SK-N-SH treated with all-trans-retinoic acid at 6 μM for 48 hours (cell line): ENCODE measurements at regions not wholly inside any gene's neighbourhood (a gene's known extent, or its start where the extent isn't known, plus 50 kb on each side); places are given as distances from the start of the nearest gene placed in this dataset.

Experiments used
- PPARA ChIP-seq: fragments of 250-450 bp; sonication (Bioruptor Pico); IDR thresholded peaks from 2 replicates; pipeline ENCODE4 v1.5.0; 2020; ENCODE audit warnings: mild to moderate bottlenecking, borderline replicate concordance
- RARB ChIP-seq: fragments of 250-450 bp; sonication (Bioruptor Pico); IDR thresholded peaks from 2 replicates; pipeline ENCODE4 v1.8.0; 2021; ENCODE audit warnings: mild to moderate bottlenecking, moderate library complexity
- SNAI2 ChIP-seq: fragments of 250-450 bp; sonication (Bioruptor Pico); IDR thresholded peaks from 2 replicates; pipeline ENCODE4 v1.5.0; 2020; ENCODE audit warnings: mild to moderate bottlenecking, moderate library complexity
- ZFP30 ChIP-seq: fragments of 450-650 bp; formaldehyde crosslinking; IDR thresholded peaks from 2 replicates; pipeline ENCODE4 v1.5.0; 2022; ENCODE audit warnings: mild to moderate bottlenecking, moderate library complexity
- ZNF565 ChIP-seq: fragments of 450-650 bp; formaldehyde crosslinking; conservative IDR thresholded peaks from 2 replicates; pipeline ENCODE4 v1.5.0; 2020; ENCODE audit warnings: low read depth, mild to moderate bottlenecking, moderate library complexity
- ZNF8 ChIP-seq: fragments of 450-650 bp; formaldehyde crosslinking; IDR thresholded peaks from 2 replicates; pipeline ENCODE4 v1.5.0; 2020; ENCODE audit warnings: mild to moderate bottlenecking, moderate library complexity
- TF ChIP-seq, protein P1 (sequence below): fragments of 250-450 bp; sonication (Bioruptor Pico); IDR thresholded peaks from 2 replicates; pipeline ENCODE4 v1.5.1; 2021; ENCODE audit warnings: mild to moderate bottlenecking, moderate library complexity
- TF ChIP-seq, protein P2 (sequence below): fragments of 250-450 bp; sonication (Bioruptor Pico); IDR thresholded peaks from 2 replicates; pipeline ENCODE4 v1.8.0; 2020; ENCODE audit warnings: mild to moderate bottlenecking, moderate library complexity, borderline replicate concordance
- TF ChIP-seq, protein P3 (sequence below): fragments of 250-450 bp; sonication (Bioruptor Pico); IDR thresholded peaks from 2 replicates; pipeline ENCODE4 v1.5.1; 2020; ENCODE audit warnings: low read depth, mild to moderate bottlenecking, moderate library complexity
- TF ChIP-seq, protein P4 (sequence below): fragments of 250-450 bp; sonication (Bioruptor Pico); IDR thresholded peaks from 2 replicates; pipeline ENCODE4 v1.5.0; 2020; ENCODE audit warnings: mild to moderate bottlenecking, moderate library complexity

DNA sequence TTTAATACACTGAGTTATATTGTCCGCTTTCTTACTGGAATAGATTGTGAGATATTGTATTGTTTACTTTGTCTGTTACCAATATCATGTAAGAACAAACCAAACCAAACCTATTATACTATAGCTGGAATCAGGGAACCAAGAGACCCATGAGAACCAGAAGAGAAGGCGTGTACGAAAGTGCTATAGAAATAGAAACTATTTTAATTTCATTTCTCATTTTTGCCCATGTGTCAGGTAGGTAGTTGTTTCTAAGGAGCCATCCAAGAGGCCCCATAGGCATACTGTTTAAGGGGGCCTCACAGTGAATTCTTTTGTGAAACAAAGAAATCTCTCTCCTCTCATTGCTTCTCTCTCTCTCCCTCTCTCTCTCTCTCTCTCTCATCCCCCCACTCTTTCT, 363.6 kb downstream of the RNF144A start:
- TF ChIP-seq SNAI2 (CRISPR knock-in tag) (no peak), ZNF565 (CRISPR knock-in tag) (no peak), PPARA (CRISPR knock-in tag) (no peak), ZFP30 (no peak), RARB (no peak), ZNF8 (no peak)
- TF ChIP-seq, protein P1, sequence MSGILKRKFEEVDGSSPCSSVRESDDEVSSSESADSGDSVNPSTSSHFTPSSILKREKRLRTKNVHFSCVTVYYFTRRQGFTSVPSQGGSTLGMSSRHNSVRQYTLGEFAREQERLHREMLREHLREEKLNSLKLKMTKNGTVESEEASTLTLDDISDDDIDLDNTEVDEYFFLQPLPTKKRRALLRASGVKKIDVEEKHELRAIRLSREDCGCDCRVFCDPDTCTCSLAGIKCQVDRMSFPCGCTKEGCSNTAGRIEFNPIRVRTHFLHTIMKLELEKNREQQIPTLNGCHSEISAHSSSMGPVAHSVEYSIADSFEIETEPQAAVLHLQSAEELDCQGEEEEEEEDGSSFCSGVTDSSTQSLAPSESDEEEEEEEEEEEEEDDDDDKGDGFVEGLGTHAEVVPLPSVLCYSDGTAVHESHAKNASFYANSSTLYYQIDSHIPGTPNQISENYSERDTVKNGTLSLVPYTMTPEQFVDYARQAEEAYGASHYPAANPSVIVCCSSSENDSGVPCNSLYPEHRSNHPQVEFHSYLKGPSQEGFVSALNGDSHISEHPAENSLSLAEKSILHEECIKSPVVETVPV: no peak
- TF ChIP-seq, protein P2, sequence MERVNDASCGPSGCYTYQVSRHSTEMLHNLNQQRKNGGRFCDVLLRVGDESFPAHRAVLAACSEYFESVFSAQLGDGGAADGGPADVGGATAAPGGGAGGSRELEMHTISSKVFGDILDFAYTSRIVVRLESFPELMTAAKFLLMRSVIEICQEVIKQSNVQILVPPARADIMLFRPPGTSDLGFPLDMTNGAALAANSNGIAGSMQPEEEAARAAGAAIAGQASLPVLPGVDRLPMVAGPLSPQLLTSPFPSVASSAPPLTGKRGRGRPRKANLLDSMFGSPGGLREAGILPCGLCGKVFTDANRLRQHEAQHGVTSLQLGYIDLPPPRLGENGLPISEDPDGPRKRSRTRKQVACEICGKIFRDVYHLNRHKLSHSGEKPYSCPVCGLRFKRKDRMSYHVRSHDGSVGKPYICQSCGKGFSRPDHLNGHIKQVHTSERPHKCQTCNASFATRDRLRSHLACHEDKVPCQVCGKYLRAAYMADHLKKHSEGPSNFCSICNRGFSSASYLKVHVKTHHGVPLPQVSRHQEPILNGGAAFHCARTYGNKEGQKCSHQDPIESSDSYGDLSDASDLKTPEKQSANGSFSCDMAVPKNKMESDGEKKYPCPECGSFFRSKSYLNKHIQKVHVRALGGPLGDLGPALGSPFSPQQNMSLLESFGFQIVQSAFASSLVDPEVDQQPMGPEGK (CRISPR knock-in tag): no peak
- TF ChIP-seq, protein P3, sequence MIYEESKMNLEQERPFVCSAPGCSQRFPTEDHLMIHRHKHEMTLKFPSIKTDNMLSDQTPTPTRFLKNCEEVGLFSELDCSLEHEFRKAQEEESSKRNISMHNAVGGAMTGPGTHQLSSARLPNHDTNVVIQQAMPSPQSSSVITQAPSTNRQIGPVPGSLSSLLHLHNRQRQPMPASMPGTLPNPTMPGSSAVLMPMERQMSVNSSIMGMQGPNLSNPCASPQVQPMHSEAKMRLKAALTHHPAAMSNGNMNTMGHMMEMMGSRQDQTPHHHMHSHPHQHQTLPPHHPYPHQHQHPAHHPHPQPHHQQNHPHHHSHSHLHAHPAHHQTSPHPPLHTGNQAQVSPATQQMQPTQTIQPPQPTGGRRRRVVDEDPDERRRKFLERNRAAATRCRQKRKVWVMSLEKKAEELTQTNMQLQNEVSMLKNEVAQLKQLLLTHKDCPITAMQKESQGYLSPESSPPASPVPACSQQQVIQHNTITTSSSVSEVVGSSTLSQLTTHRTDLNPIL (CRISPR knock-in tag): no peak
- TF ChIP-seq, protein P4, sequence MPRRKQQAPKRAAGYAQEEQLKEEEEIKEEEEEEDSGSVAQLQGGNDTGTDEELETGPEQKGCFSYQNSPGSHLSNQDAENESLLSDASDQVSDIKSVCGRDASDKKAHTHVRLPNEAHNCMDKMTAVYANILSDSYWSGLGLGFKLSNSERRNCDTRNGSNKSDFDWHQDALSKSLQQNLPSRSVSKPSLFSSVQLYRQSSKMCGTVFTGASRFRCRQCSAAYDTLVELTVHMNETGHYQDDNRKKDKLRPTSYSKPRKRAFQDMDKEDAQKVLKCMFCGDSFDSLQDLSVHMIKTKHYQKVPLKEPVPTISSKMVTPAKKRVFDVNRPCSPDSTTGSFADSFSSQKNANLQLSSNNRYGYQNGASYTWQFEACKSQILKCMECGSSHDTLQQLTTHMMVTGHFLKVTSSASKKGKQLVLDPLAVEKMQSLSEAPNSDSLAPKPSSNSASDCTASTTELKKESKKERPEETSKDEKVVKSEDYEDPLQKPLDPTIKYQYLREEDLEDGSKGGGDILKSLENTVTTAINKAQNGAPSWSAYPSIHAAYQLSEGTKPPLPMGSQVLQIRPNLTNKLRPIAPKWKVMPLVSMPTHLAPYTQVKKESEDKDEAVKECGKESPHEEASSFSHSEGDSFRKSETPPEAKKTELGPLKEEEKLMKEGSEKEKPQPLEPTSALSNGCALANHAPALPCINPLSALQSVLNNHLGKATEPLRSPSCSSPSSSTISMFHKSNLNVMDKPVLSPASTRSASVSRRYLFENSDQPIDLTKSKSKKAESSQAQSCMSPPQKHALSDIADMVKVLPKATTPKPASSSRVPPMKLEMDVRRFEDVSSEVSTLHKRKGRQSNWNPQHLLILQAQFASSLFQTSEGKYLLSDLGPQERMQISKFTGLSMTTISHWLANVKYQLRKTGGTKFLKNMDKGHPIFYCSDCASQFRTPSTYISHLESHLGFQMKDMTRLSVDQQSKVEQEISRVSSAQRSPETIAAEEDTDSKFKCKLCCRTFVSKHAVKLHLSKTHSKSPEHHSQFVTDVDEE (CRISPR knock-in tag): no peak
